HG03558 (cell line): ENCODE measurements at regions not wholly inside any gene's neighbourhood (a gene's known extent, or its start where the extent isn't known, plus 50 kb on each side); places are given as distances from the start of the nearest gene placed in this dataset.
"Not testable (repeated sequence)": the region's sequence is repeated elsewhere in the genome, so short reads cannot be mapped to it uniquely, and the experiment has no call there.

Experiments used
- ATAC-seq: cut with Tn5 transposase; IDR thresholded peaks from one replicate; pipeline ENCODE4 v1.9.1; 2021; ENCODE audit warnings: moderate number of reproducible peaks; ENCODE audit not compliant: unreplicated experiment; ENCODE audit errors: extremely low read depth

DNA sequence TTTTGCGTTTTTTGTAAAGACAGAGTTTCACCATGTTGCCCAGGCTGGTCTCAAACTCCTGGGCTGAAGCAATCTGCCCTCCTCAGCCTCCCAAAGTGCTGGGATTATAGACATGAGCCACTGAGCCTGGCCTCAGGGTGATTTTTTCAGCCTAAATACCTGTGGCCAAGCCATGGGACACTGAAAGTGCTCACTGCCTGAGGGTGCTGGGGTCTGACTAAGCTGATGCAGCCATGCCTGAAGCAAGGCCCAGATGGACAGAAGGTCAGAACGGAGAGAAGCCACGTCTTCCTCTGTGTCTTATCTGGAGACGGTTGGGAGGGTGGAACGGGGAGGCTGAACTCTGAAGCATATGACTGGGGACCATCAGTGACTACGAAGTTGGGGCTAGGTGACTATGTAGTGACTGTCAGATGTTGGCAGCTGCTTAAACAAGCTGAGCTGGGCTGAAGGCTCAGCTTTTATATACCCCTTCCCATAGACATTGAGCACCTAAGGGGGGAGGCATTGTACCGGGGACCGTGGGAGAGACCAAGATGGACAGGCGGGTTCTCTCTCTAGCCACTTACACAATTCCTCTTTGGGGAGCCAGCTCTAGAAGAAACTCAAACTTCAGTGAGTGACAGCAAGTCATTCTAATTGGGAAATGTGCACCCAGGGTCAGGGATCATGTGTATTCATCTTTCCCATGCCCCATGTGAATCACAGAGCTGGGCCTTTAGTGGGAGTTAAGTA lies 73.3 kb upstream of the HABP2 start:
- ATAC-seq = no peak

DNA sequence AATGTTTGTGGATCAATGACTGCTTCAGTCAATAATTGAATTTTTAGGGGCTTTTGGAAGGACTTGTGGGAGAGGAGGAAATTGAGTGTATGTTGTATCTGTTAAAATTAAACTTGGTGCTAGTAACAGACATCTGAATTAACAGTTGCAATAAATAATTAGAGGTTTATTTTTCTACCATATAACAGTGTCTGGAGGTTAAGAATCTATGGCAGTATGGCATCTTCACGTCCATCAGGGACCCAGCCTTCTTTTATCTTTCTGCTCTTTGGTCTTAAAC lies 72.8 kb upstream of the HABP2 start:
- ATAC-seq = no peak

- no peak for ATAC-seq
Measured at GRCh38 chr10:113480851-113481502, 71.9 kb upstream of the HABP2 start.

GRCh38 chr10:113484487-113484886 lies 68.4 kb upstream of the HABP2 start:
- no peak for ATAC-seq

- no peak for ATAC-seq
Measured at GRCh38 chr10:113485736-113486135, 67.1 kb upstream of the HABP2 start.

DNA sequence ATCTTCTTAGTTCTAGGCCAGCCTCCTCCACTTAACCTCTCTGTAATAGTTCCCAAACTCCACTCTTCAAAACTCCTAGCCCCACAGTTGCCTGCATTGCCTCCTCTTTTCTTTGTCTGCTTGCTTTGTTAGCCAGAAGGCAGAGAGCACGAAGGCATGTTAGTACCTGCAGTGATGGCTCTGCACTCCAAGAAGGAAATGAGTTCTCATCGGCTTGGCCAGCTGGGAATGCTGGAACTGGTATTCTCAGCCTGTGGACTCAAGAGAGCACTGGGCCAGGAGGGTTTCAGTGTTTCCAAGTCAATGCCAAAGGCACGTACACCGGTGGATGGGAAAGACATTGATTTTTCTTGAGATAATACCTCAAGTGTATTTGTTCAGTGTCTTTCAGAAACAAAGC lies 66.3 kb upstream of the HABP2 start:
- ATAC-seq = no peak

DNA sequence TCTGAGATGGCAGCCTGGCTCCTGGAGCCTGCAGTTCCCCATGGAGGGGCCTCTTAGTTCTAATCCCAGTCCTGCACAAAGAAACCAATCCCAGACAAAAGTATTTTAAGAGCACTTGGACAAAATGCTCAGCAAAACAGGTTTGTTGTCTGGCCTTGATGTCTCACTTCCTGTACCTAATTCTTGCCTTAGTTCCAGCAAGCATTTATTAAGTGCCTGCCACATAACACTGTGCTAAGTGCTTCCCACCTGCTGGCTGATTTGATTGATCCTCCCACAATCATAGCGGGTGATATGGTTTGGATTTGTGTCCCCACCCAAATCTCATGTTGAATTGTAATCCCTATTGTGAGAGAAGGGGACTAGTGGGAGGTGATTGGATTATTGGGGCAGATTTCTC lies 65.7 kb upstream of the HABP2 start:
- ATAC-seq = no peak

GRCh38 chr10:113488186-113488585 lies 64.7 kb upstream of the HABP2 start:
- ATAC-seq = no peak

GRCh38 chr10:113489522-113489921 lies 63.3 kb upstream of the HABP2 start:
- not testable (repeated sequence) for ATAC-seq

DNA sequence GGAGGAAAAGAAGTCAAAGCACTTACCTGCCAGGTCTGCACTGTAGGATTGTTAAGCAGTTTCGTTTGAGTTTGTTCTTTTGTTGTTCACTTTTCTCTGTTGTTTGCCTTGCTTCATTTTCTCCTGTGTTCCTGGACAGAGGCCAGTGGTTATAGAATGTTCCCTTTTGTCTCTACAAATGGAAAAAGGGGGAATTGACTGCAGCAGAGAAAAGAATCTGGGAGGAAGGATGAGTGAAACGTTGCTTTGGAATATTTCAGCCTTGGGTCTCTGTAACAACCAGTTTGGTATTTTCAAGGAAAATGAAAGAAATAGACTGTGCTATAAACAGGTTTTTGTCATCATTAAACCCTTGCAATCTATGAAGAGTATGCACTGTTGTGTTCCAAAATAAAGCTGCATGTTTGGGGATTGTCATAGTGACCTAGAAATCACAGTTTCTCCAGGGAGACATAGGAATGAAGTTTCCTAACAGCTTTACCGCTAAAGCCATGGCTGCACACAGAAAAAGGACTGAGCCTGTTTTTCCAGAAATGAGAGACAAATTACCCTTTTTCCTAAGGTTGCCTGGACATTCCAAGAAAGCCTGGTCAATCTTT lies 60.8 kb upstream of the HABP2 start:
- ATAC-seq = no peak

DNA sequence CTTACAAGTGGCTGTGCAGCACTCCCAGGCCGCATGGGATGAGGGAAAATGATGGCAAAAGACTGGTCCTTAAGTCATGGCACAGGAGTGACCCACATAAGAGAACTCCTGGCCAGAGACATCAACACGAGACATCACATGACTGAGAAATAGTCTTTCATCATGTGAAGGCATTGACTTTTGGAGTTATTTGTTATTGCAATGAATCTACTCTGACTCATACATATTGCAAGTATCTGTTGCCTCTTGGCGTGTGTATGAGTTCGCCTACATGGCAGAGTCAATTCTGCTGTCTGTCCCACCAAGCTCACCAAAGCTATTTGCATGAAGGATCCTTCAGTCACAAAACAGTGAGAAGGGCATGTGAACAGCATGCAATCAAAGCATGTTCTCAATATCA lies 59.7 kb upstream of the HABP2 start:
- no peak for ATAC-seq

DNA sequence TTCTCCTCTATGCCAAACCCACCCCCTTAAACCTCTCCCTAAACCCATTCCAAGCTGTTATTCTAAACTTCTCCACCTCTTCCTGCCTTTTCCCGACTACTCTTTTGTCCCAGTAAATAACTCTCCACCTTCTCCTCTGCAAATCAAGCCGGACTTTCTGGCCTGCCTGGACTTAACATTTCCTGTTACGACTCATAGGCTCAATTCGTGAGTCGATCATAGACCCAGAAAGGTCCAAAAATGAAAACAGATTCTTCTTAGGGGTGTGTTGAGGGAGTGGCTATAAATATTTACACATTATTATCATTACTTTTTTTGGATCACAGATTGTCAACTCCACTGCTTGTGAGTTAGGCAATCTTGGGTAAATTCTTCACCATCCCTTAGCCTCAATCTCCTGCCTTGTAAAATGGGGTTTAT lies 59.0 kb upstream of the HABP2 start:
- no peak for ATAC-seq

DNA sequence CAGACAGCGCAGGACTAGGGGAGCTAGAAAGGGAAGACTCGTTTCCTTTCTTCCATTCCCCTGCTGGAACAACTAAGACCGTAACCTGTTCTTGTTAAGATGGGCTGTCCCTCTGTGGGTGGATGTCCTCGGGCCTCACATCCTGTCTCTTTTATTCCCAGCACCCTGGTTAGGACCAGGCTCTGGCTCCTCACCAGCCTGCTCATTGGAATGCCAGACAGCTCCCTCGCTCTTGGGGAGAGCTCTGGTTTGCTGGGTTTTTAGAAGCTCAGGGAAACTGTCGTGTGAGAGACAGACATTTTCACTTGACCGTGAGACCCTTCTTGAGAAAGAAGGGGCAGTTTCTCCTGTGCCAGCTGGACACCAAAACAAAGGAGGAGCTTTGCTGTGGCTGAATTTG lies 58.1 kb upstream of the HABP2 start:
- no peak for ATAC-seq

DNA sequence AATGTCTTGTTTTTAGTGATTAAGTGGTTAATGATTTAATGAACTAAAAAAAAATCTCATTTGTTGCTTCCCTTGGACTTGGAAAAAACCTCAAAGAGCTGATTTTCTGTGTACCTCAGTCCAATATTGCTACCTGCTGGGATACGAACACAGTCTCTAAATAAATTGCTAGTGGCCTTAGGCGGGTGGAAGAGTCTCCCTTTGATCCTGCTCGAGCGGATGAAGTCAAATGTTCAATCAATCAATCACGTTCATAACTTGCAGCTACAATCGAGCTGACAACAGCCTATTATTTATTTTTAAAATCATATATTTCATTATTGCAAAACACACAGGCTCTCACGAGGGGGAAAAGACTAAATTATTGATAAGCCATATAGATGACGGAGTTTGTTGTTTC lies 57.3 kb upstream of the HABP2 start:
- ATAC-seq = no peak

GRCh38 chr10:113496111-113497109 lies 56.4 kb upstream of the HABP2 start:
- no peak for ATAC-seq

DNA sequence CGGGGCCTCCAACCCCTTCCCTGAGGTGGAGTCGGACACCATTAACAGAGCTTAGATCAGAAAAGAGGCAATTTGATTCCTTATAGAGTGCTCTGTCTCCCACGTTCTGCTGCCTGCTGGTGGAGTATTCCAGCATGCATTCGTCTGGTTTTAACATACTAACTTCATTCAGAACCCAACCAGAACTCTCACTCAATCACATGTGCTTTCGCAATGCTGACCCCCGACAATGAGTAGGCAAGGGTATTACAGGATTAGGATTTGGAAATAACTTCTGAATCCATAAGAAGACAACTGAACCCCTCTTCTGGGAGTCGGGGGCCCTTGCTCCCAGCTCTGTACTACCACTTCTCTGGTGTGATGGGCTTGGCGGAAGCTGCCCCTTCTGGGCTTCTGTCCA lies 55.7 kb upstream of the HABP2 start:
- no peak for ATAC-seq

DNA sequence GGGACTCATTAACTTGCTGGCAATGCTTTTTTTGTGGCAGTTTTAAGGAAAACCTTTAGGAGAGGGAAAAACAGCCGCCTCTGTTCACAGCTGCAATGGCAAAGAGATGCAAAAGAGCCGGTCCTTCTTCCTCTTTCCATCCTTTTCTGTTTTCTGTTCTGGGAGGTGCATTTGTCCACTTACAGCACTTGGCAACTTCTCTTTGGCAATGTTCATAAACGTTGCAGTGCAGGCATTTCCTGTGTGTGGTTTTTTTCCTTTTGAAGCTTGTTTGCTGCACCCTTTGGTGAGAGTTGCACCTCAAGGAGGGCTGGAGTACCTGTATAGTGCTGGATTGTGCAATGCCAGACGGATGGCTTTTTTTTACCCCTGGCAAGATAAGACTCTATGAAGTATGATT lies 53.9 kb upstream of the HABP2 start:
- ATAC-seq = no peak

DNA sequence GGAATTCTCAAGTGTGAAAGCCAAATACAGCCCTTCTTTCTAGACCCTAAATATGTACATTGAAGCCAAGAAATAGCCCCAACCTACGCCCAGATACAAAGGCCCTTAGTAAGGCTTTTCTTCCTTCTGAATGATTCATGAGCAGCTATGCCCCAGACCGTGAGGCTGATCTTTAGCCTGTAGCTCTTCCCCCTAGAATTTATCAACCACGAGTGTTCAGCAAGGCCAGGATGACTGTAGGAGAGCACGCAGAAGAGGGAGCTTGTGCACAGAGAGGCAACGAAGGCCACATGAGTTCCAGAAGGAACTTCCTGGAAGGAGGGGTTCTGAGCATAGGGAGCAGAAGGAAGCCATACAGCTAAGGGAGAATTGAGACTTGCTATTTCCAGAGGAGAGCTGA lies 53.0 kb upstream of the HABP2 start:
- no peak for ATAC-seq

DNA sequence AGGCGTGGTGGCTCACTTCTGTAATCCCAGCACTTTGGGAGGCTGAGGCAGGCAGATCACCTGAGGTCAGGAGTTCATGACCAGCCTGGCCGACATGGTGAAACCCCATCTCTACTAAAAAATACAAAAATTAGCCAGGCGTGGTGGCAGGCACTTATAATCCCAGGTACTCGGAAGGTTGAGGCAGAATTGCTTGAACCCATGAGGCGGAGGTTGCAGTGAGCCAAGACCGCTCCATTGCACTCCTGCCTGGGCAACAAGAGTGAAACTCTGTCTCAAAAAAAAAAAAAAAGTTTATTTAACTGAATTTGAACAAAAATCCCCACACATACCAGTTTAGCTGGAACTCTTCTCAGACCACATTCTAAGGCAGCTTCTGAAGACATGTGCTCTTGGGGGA lies 51.8 kb upstream of the HABP2 start:
- ATAC-seq = not testable (repeated sequence)
